Hepatocyte (in vitro differentiated cells): ENCODE measurements at regions not wholly inside any gene's neighbourhood (a gene's known extent, or its start where the extent isn't known, plus 50 kb on each side); places are given as distances from the start of the nearest gene placed in this dataset.

Experiments used
- DNase-seq: peaks from one replicate; pipeline ENCODE4 v3.0.0-alpha.2; 2016; ENCODE audit warnings: low spot score
- H2AFZ ChIP-seq: fragments of 200-600 bp; sonication (generic); 2 replicates; pipeline ENCODE4 v1.6.0; 2016; ENCODE audit warnings: antibody characterized with exemption, mild to moderate bottlenecking
- H3K27ac ChIP-seq: fragments of 200-600 bp; sonication (generic); 2 replicates; pipeline ENCODE4 v1.5.1; 2016; ENCODE audit warnings: mild to moderate bottlenecking
- H3K27me3 ChIP-seq: fragments of 200-600 bp; sonication (generic); 2 replicates; pipeline ENCODE4 v1.6.1; 2016
- H3K36me3 ChIP-seq: fragments of 200-600 bp; sonication (generic); replicated peaks from 2 replicates; pipeline ENCODE4 v1.5.1; 2016; ENCODE audit warnings: low read depth; ENCODE audit not compliant: insufficient read depth
- H3K4me1 ChIP-seq: fragments of 200-600 bp; sonication (generic); 2 replicates; pipeline ENCODE4 v1.5.1; 2016; ENCODE audit warnings: mild to moderate bottlenecking, moderate library complexity; ENCODE audit not compliant: insufficient read depth
- H3K4me2 ChIP-seq: fragments of 200-600 bp; sonication (generic); 2 replicates; pipeline ENCODE4 v1.6.0; 2016
- H3K4me3 ChIP-seq: fragments of 200-600 bp; sonication (generic); 2 replicates; pipeline ENCODE4 v1.5.1; 2016; ENCODE audit warnings: mild to moderate bottlenecking
- H3K79me2 ChIP-seq: fragments of 200-600 bp; sonication (generic); 2 replicates; pipeline ENCODE4 v1.6.0; 2017; ENCODE audit warnings: mild to moderate bottlenecking
- H3K9me2 ChIP-seq: fragments of 200-600 bp; sonication (generic); replicated peaks from 2 replicates; pipeline ENCODE4 v1.6.0; 2017; ENCODE audit warnings: mild to moderate bottlenecking; ENCODE audit not compliant: insufficient read depth
- H3K9me3 ChIP-seq: fragments of 200-600 bp; sonication (generic); 2 replicates; pipeline ENCODE4 v1.5.1; 2016; ENCODE audit warnings: low read depth, mild to moderate bottlenecking
- H4K20me1 ChIP-seq: fragments of 200-600 bp; sonication (generic); 2 replicates; pipeline ENCODE4 v1.6.0; 2016; ENCODE audit warnings: mild to moderate bottlenecking; ENCODE audit not compliant: insufficient read depth, poor library complexity, severe bottlenecking
- EZH2 ChIP-seq: fragments of 200-600 bp; sonication (generic); IDR thresholded peaks from 2 replicates; pipeline ENCODE4 v1.6.1; 2016; ENCODE audit warnings: antibody characterized with exemption, mild to moderate bottlenecking, borderline replicate concordance
- EZH2phosphoT487 ChIP-seq: fragments of 200-600 bp; sonication (generic); IDR thresholded peaks from one replicate; pipeline ENCODE4 v1.6.1; 2018; ENCODE audit warnings: antibody characterized with exemption, mild to moderate bottlenecking, low read depth, moderate library complexity; ENCODE audit not compliant: unreplicated experiment, severe bottlenecking
- WGBS: methylation state at CpG from one replicate; pipeline ENCODE4 v1.1.6; 2016; ENCODE audit warnings: low lambda C conversion rate; ENCODE audit errors: missing lambda C conversion rate; 5-methylcytosine and 5-hydroxymethylcytosine counted together
- TF ChIP-seq, protein P1 (sequence below): fragments of 200-600 bp; sonication (generic); IDR thresholded peaks from 2 replicates; pipeline ENCODE4 v1.5.1; 2016; ENCODE audit warnings: antibody characterized with exemption, mild to moderate bottlenecking; ENCODE audit not compliant: poor library complexity

DNA sequence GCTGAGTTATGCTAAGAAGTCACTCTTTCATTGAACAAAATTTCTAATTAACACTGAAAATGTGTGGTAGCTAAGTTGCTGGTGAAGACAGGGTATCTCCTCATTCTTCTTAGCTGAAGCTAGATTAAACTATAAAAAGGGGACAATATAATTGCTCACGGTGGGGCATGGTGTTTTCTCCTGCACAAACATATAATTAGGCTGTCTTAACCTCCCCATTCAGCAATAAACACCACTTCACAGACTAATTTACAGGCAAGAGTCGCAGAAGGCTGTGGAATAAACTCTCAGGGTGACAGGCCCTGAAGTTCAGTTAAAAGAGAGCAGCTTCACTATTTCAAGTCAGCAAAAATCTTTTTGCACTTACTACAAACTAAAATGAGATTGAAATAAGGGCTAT, 338.9 kb upstream of the NT5E start:
- Histone ChIP-seq H3K27me3 (no peaks in the 10 kb centered on the region), H3K27ac (no peak overlapping the region), H3K9me2 (no peaks in the 10 kb centered on the region), H3K4me2 (no peak overlapping the region), H3K36me3 (no peaks in the 10 kb centered on the region), H3K4me1 (no peaks in the 10 kb centered on the region), H3K9me3 (no peaks in the 10 kb centered on the region), H3K79me2 (no peaks in the 10 kb centered on the region), H4K20me1 (no peaks in the 10 kb centered on the region), H3K4me3 (no peak overlapping the region), H2AFZ (no peak overlapping the region)
- WGBS: 48% methylated on average over 2 of the region's 2 CpGs
- no peak for TF ChIP-seq EZH2
- TF ChIP-seq EZH2phosphoT487: no peak
- TF ChIP-seq, protein P1, sequence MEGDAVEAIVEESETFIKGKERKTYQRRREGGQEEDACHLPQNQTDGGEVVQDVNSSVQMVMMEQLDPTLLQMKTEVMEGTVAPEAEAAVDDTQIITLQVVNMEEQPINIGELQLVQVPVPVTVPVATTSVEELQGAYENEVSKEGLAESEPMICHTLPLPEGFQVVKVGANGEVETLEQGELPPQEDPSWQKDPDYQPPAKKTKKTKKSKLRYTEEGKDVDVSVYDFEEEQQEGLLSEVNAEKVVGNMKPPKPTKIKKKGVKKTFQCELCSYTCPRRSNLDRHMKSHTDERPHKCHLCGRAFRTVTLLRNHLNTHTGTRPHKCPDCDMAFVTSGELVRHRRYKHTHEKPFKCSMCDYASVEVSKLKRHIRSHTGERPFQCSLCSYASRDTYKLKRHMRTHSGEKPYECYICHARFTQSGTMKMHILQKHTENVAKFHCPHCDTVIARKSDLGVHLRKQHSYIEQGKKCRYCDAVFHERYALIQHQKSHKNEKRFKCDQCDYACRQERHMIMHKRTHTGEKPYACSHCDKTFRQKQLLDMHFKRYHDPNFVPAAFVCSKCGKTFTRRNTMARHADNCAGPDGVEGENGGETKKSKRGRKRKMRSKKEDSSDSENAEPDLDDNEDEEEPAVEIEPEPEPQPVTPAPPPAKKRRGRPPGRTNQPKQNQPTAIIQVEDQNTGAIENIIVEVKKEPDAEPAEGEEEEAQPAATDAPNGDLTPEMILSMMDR: no peak
- no peak for DNase-seq

DNA sequence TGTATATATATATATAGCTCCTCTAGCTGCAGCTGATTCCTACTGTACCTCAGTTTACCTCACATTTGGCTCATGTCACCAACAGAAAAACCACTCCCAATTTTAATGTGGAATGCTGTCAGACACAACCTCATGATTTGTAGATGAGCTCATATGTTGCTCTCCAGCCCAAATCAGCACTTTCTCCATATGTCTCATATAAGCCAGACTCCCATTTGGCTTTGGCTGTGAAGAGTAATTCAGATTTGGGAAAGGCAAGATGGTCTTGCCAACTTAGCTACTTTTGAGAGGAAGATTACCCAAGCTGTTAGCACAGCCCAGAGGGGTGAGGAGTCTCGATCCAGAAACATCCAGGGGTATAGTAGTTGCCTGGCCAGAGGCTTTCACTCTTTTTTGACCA, 342.2 kb upstream of the NT5E start:
- Histone ChIP-seq H4K20me1 (no peaks in the 10 kb centered on the region), H3K79me2 (no peaks in the 10 kb centered on the region), H3K4me2 (no peak overlapping the region), H3K27me3 (no peaks in the 10 kb centered on the region), H3K36me3 (no peaks in the 10 kb centered on the region), H3K27ac (no peak overlapping the region), H3K9me3 (no peaks in the 10 kb centered on the region), H3K9me2 (no peaks in the 10 kb centered on the region), H3K4me1 (no peaks in the 10 kb centered on the region), H3K4me3 (no peak overlapping the region), H2AFZ (no peak overlapping the region)
- TF ChIP-seq EZH2phosphoT487: no peak
- TF ChIP-seq, protein P1: no peak
- TF ChIP-seq EZH2: no peak
- WGBS: 76% methylated on average over 1 of the region's 1 CpG
- DNase-seq: no peak

DNA sequence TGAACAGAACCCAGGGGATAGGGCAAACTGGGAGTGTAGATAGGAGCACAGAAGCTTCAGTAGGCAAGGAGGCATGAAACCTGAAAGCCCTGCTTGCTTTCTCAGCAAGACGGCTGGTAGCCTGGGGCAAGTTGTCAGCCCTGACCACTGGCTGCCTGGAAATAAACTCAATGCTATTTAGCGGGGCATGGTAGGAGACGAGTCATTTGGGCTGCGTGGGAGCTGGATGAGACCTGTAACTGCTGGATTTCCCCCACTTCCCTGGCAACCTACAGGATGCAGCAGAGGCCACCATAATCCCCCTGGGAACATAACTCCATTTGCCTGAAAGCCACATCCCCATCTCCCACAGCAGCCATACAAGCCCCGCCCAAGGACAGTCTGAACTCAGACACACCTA, 332.6 kb upstream of the TBX18 start:
- no peak overlapping the region for H3K27ac ChIP-seq
- no peaks in the 10 kb centered on the region for H3K9me2 ChIP-seq
- no peak for TF ChIP-seq EZH2phosphoT487
- TF ChIP-seq EZH2: no peak
- TF ChIP-seq, protein P1: no peak
- H3K79me2 ChIP-seq: no peaks in the 10 kb centered on the region
- H4K20me1 ChIP-seq: no peaks in the 10 kb centered on the region
- no peak for DNase-seq
- H3K4me1 ChIP-seq: no peaks in the 10 kb centered on the region
- no peak overlapping the region for H3K4me2 ChIP-seq
- 68% methylated on average over 5 of the region's 5 CpGs for WGBS
- H2AFZ ChIP-seq: no peak overlapping the region
- H3K9me3 ChIP-seq: no peaks in the 10 kb centered on the region
- H3K4me3 ChIP-seq: no peak overlapping the region
- H3K27me3 ChIP-seq: no peaks in the 10 kb centered on the region
- H3K36me3 ChIP-seq: no peaks in the 10 kb centered on the region

DNA sequence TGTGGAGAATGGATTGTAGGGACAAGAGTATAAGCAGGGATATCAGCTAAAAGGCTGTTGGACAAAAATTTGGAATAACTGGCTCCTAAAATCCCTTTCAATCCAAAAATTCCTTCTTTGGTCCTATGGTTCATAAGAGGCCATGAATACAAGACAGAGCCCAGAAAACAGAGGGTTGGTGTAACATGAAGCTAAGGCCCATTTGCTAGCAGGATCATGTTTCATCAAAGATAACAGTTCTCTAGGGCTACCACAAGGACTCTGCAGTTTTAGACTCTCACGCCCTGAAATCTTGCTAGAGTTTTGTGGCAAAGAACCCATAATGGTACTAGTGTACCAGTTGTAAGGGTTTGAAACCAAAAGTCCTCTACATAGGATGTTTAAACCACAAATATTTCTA, 327.8 kb upstream of the TBX18 start:
- no peaks in the 10 kb centered on the region for H4K20me1 ChIP-seq
- no peak for TF ChIP-seq EZH2
- TF ChIP-seq EZH2phosphoT487: no peak
- TF ChIP-seq, protein P1: no peak
- no peaks in the 10 kb centered on the region for H3K27me3 ChIP-seq
- H3K4me1 ChIP-seq: no peaks in the 10 kb centered on the region
- H2AFZ ChIP-seq: no peak overlapping the region
- no peak overlapping the region for H3K27ac ChIP-seq
- 71% methylated on average over 1 of the region's 1 CpG for WGBS
- no peaks in the 10 kb centered on the region for H3K79me2 ChIP-seq
- no peaks in the 10 kb centered on the region for H3K36me3 ChIP-seq
- no peaks in the 10 kb centered on the region for H3K9me2 ChIP-seq
- H3K4me3 ChIP-seq: no peak overlapping the region
- H3K9me3 ChIP-seq: no peaks in the 10 kb centered on the region
- H3K4me2 ChIP-seq: no peak overlapping the region
- DNase-seq: no peak
